Skeletal muscle tissue (tissue), 3 donors: ENCODE measurements at regions not wholly inside any gene's neighbourhood (a gene's known extent, or its start where the extent isn't known, plus 50 kb on each side); places are given as distances from the start of the nearest gene placed in this dataset.
"Not testable (repeated sequence)": the region's sequence is repeated elsewhere in the genome, so short reads cannot be mapped to it uniquely, and the experiment has no call there.

ENCODE experiments used
- H3K27ac ChIP-seq: one replicate; pipeline ENCODE4 v1.7.0; 2013; ENCODE audit warnings: mild to moderate bottlenecking, low read depth, low read length, inconsistent platforms
- H3K27me3 ChIP-seq, 3 donors: one replicate each; pipeline ENCODE4 v1.7.0; 2013; ENCODE audit warnings: low read length in 3 of 3; ENCODE audit not compliant: control insufficient read depth in 3 of 3, insufficient read depth in 3 of 3
- H3K36me3 ChIP-seq, 3 donors: one replicate each; pipeline ENCODE4 v1.7.0; 2013; ENCODE audit warnings: low read length in 3 of 3; ENCODE audit not compliant: control insufficient read depth in 3 of 3, insufficient read depth in 3 of 3
- H3K4me1 ChIP-seq, 3 donors: one replicate each; pipeline ENCODE4 v1.7.0; 2013; ENCODE audit warnings: low read length in 3 of 3, mild to moderate bottlenecking in 3 of 3; ENCODE audit not compliant: control insufficient read depth in 3 of 3, insufficient read depth in 3 of 3
- H3K4me3 ChIP-seq, 3 donors: one replicate each; pipeline ENCODE4 v1.7.0; 2013; ENCODE audit warnings: low read length in 3 of 3
- H3K9ac ChIP-seq, 3 donors: one replicate each; pipeline ENCODE4 v1.7.0; 2013; ENCODE audit warnings: low read length in 3 of 3, mild to moderate bottlenecking in 3 of 3, moderate library complexity in 2 of 3, low read depth in 1 of 3
- H3K9me3 ChIP-seq, 3 donors: one replicate each; pipeline ENCODE4 v1.7.0; 2013; ENCODE audit warnings: low read length in 3 of 3; ENCODE audit not compliant: control insufficient read depth in 3 of 3
- donor health status: Osteomylitis.

- no peak overlapping the region for H3K27ac ChIP-seq
Observed at GRCh38 chr4:67292636-67293035, 252.7 kb downstream of the CENPC start.

GRCh38 chr4:67292045-67292444 lies 253.3 kb downstream of the CENPC start:
- Histone ChIP-seq H3K9ac (no peak overlapping the region), H3K9me3 (peaks cover 0 to 1% (median 0%) of the 10 kb centered on the region in 3 donors), H3K27me3 (no peaks in the 10 kb centered on the region), H3K4me1 (no peaks in the 10 kb centered on the region), H3K27ac (no peak overlapping the region), H3K36me3 (no peaks in the 10 kb centered on the region), H3K4me3 (no peak overlapping the region)

More at GRCh38 chr4:67292636-67293035, 252.7 kb downstream of the CENPC start:
- H3K4me3 ChIP-seq, result no peak overlapping the region
- no peaks in the 10 kb centered on the region for H3K4me1 ChIP-seq
- H3K27me3 ChIP-seq, result no peaks in the 10 kb centered on the region
- no peaks in the 10 kb centered on the region for H3K9me3 ChIP-seq
- no peak overlapping the region for H3K9ac ChIP-seq
- no peaks in the 10 kb centered on the region for H3K36me3 ChIP-seq

- no peaks in the 10 kb centered on the region for H3K27me3 ChIP-seq
- no peak overlapping the region for H3K4me3 ChIP-seq
- no peak overlapping the region for H3K27ac ChIP-seq
- H3K9ac ChIP-seq, result no peak overlapping the region
- no peaks in the 10 kb centered on the region for H3K36me3 ChIP-seq
- no peaks in the 10 kb centered on the region for H3K4me1 ChIP-seq
- peaks cover 0 to 2% (median 0%) of the 10 kb centered on the region in 3 donors for H3K9me3 ChIP-seq
Observed at GRCh38 chr4:67291644-67292043, 253.7 kb downstream of the CENPC start.

- Histone ChIP-seq H3K4me3 (no peak overlapping the region), H3K4me1 (no peaks in the 10 kb centered on the region), H3K9me3 (peaks cover 0 to 2% (median 0%) of the 10 kb centered on the region in 3 donors), H3K27me3 (no peaks in the 10 kb centered on the region), H3K27ac (no peak overlapping the region), H3K9ac (no peak overlapping the region), H3K36me3 (no peaks in the 10 kb centered on the region)
Observed at GRCh38 chr4:67288964-67289363, 256.3 kb downstream of the CENPC start.

GRCh38 chr4:67286724-67287123 lies 258.6 kb downstream of the CENPC start:
- no peak overlapping the region for H3K4me3 ChIP-seq
- no peaks in the 10 kb centered on the region for H3K36me3 ChIP-seq
- H3K4me1 ChIP-seq, result no peaks in the 10 kb centered on the region
- peaks cover 0 to 3% (median 2%) of the 10 kb centered on the region in 3 donors for H3K9me3 ChIP-seq
- no peaks in the 10 kb centered on the region for H3K27me3 ChIP-seq
- no peak overlapping the region for H3K9ac ChIP-seq
- H3K27ac ChIP-seq, result no peak overlapping the region

GRCh38 chr4:67282749-67283148 lies 262.6 kb downstream of the CENPC start:
- Histone ChIP-seq H3K36me3 (no peaks in the 10 kb centered on the region), H3K4me1 (no peaks in the 10 kb centered on the region), H3K9ac (no peak overlapping the region), H3K27ac (no peak overlapping the region), H3K9me3 (peaks cover 0 to 3% (median 2%) of the 10 kb centered on the region in 3 donors), H3K4me3 (no peak overlapping the region), H3K27me3 (no peaks in the 10 kb centered on the region)

- H3K27me3 ChIP-seq, result no peaks in the 10 kb centered on the region
- no peak overlapping the region for H3K9ac ChIP-seq
- H3K36me3 ChIP-seq, result no peaks in the 10 kb centered on the region
- no peak overlapping the region for H3K27ac ChIP-seq
- no peaks in the 10 kb centered on the region for H3K9me3 ChIP-seq
- H3K4me3 ChIP-seq, result no peak overlapping the region
- no peaks in the 10 kb centered on the region for H3K4me1 ChIP-seq
Observed at GRCh38 chr4:67275179-67275750, 270.0 kb downstream of the CENPC start.

GRCh38 chr4:67274671-67275070 lies 270.6 kb downstream of the CENPC start:
- H3K4me1 ChIP-seq, H3K9me3 ChIP-seq, H3K36me3 ChIP-seq, H3K4me3 ChIP-seq, H3K27me3 ChIP-seq, H3K27ac ChIP-seq, H3K9ac ChIP-seq: not testable (repeated sequence)

GRCh38 chr4:67273666-67274065 lies 271.6 kb downstream of the CENPC start:
- Histone ChIP-seq H3K4me3 (no peak overlapping the region), H3K27ac (no peak overlapping the region), H3K4me1 (no peaks in the 10 kb centered on the region), H3K9ac (no peak overlapping the region), H3K27me3 (no peaks in the 10 kb centered on the region), H3K9me3 (no peaks in the 10 kb centered on the region), H3K36me3 (no peaks in the 10 kb centered on the region)

GRCh38 chr4:67261971-67262370 lies 283.3 kb downstream of the CENPC start:
- Histone ChIP-seq H3K9ac (no peak overlapping the region), H3K9me3 (no peaks in the 10 kb centered on the region), H3K27ac (no peak overlapping the region), H3K27me3 (no peaks in the 10 kb centered on the region), H3K4me1 (no peaks in the 10 kb centered on the region), H3K36me3 (no peaks in the 10 kb centered on the region), H3K4me3 (no peak overlapping the region)
